NCI-H2081 (cell line): ENCODE measurements at regions not wholly inside any gene's neighbourhood (a gene's known extent, or its start where the extent isn't known, plus 50 kb on each side); places are given as distances from the start of the nearest gene placed in this dataset.

Experiments used
- DNase-seq, 2 experiments: peaks; one replicate each; lab custom pipeline; 2025; lab: John Stamatoyannopoulos, UW

GRCh38 chr14:62144863-62145262 lies 382.6 kb downstream of the SNAPC1 start:
- no peak for DNase-seq

DNA sequence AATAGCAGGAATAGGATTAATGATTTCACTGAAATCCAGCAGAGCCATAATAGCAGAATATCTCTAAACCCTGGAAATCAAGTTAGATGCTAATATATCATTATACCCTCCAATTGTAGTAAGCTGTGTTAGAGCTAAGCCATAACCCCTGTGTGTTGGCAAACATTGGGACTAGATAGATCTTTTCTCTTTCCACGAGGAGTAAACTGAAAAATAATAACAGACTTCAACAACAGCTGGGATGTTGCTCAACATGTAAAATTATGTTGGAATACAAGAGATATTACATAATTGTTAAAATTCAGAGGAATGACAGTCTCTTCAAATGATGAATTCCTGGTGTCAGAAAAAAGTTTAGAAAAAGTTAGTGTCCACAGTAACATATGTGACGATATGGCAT lies 383.8 kb downstream of the SNAPC1 start:
- no peak for DNase-seq

DNA sequence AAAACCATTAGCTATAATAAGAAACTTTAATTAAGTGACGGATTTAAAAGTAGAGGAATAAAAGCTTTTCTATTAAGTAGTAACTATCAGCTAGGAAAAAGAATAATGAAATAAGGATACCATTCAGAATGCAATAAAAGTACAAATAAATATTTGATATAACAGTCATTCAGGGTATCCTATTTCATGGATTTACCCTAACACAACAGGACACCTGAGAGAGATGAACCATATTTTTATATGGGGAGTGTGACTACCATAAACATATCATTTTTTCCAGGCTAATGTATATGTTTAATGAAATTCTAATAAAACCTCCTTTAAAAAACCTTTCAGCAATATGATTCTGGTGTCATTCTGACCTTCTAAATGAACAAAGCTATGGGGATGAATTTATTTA lies 393.8 kb downstream of the SNAPC1 start:
- no peak for DNase-seq

- no peak for DNase-seq
Measured at GRCh38 chr14:62158779-62159178, 396.6 kb downstream of the SNAPC1 start.

DNA sequence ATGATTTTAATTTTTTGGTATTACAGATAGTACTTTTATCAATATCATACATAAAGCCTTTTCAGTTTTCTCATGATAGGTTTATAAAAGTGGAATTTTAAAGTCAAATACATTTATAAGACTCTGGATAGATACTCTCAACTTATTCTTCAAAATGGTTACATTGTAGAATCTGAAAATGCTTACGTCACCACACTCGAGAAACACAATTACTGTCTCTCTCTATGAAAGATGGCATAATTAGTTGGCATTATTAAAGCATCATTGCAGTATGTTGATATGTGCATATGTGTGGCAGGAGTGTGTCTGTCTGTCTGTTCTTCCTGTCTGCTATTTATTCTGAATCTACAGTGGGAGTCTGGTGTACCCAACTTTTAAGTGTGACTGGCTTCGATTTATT lies 397.1 kb downstream of the SNAPC1 start:
- no peak for DNase-seq

DNA sequence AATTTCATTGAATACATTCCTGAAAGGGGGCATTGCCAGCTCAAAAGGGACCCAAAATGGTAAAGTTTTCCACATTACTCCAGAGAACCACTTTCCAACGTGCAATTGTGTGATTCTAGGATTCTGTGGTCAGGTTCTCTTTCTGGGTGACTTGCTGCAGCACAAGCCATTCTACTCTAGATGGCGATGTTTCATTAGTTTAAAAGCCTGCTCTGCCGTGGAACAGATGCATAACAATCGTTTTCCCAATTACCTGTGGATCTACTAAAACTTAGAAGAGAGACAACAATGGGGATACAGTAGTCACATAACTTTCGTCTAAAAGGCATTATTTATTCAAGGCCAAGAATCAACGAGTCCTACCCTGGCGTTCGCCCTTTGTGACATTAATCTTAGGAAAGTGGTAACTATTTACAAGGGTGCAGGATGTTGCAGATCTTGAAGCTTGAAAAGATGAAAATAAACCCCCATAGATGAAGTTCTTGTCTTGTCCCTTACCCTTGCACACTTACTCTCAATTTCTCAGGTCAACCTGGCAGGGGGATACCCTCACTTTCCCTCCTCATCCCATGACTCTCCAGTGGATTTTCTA lies 400.9 kb downstream of the SNAPC1 start:
- DNase-seq: peak; percentile 52 to 57

GRCh38 chr14:62168564-62169155 lies 406.4 kb downstream of the SNAPC1 start:
- no peak for DNase-seq

DNA sequence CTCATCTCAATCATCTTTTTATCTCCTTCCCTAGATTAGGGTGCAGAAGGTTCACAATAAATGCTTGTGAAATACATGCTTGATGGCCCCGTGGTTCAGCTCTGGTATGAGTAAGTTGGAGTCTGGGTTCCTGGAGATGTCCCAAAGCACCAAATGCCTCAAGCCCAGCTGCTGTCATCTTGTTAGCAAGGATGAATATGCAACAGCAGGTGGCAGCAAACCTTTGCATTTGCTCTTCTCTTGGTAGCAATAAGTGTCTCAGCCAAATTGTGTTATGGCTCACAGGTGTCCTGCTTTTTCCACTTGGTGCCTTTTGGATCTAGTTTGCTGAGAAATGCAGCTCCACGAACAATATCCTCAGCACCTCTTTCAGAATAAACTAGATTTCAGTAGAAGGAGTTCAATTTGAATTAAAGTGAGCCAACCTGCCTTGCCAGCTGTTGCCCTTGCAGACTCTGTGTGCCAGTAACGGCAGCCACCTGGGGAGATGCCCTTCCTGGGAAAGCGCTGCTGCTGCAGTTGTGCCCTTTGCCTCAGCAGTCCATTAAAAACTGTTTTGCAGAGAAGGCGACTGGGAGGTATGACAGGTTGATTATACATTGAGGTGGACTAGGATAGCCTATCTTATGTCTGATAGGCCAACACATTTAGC lies 417.3 kb downstream of the SNAPC1 start:
- DNase-seq: peak; percentile 77 to 84

GRCh38 chr14:62181591-62181990 lies 419.4 kb downstream of the SNAPC1 start:
- DNase-seq: no peak

DNA sequence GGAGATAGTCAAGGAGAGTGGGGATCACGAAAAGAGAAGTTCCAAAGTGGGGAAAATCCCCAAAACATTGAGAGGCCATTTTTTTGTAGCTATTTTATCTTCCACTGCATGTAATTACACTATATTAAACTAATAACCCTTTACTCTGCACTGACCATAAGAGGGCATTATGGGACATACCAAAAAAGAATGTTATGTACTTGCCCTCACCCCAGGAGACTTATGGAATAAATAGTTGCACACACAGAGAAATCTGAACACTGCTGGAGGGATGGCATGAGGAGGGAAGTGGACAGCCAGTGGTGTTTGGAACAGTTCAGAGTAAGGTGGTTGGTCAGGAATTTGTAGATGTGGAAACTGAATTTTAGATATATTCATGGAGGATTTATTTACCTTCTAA lies 422.9 kb downstream of the SNAPC1 start:
- no peak for DNase-seq

GRCh38 chr14:62187265-62187664 lies 425.0 kb downstream of the SNAPC1 start:
- DNase-seq: no peak

GRCh38 chr14:62189698-62190097 lies 427.5 kb downstream of the SNAPC1 start:
- DNase-seq: no peak

DNA sequence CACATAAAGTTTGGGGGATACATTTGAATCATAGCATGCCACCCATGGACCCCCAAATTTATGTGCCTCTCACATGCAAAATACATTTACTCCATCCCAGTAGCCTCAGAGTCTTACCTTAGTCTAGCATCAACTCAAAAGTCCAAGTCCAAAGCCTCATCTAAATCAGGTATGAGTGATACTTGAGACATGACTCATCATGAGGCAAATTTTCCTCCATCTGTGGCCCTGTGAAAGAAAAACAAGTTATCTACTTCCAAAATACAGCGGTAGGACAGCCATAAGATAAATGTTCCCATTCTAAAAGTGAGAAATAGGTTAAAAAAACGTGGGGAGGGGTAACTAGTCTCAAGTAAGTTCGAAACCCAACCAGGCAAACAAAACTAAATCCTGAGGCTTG lies 444.2 kb downstream of the SNAPC1 start:
- DNase-seq: no peak

- no peak for DNase-seq
Measured at GRCh38 chr14:62209287-62209899, 447.2 kb downstream of the SNAPC1 start.

DNA sequence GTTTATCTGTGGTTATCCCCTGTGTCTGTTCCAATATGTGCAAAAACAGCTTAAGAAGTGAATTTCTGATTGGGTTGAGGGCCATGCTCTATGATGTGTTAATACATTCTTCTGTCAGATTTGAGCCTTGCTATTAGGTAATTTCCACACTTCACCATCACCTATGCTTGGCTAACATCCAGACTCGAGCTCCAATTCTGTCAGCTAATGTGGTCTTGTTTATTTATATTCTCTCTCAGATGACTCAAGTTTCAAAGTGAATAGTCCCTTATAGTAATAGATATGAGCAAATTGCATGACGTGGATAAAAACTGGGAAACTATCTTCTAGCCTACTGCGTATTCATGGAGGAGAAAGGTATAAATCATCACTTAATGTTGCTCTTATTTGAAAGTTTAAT lies 451.3 kb downstream of the SNAPC1 start:
- DNase-seq: peak in 1 of 2 experiments; percentile 6

DNA sequence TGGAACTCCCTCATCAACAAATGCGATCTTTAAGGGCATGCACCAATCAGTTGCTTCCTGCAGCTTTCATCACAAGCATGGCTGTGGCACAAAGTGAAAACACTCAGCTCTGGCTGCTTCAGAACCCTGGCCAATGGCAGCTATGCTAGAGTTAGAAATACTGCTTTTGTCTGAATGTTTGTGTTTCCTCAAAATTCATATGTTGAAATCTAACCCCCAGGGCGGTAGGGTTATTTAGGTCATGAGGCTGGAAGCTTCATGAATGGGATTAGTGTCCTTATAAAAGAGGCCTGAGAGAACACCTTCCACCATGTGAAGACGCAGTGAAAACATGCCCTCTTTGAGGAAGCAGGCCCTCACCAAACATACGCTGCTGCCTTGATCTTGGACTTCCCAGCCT lies 453.9 kb downstream of the SNAPC1 start:
- no peak for DNase-seq

- DNase-seq: no peak
Measured at GRCh38 chr14:62234849-62235248, 472.6 kb downstream of the SNAPC1 start.

GRCh38 chr14:62244221-62244620 lies 482.0 kb downstream of the SNAPC1 start:
- DNase-seq: no peak

DNA sequence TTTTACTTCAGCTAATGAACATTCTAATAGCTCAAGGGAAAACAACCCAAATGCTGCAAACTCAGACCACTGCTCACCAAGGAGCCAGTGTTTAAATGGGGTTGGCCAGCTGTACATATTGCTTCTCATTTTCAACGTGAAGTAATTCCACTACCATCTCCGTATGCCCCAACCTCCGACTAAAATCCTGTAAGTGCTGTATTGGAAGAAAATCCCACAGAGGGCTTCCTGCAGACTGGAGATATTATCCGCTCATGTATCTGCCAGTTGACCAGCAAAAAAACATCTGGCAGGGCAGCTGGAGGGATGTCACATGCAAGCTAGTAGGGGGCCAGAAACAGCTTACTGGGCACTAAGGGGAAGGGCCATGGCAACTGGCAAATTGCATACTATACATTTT lies 485.0 kb downstream of the SNAPC1 start:
- no peak for DNase-seq

GRCh38 chr14:62251237-62251636 lies 489.0 kb downstream of the SNAPC1 start:
- DNase-seq: no peak

DNA sequence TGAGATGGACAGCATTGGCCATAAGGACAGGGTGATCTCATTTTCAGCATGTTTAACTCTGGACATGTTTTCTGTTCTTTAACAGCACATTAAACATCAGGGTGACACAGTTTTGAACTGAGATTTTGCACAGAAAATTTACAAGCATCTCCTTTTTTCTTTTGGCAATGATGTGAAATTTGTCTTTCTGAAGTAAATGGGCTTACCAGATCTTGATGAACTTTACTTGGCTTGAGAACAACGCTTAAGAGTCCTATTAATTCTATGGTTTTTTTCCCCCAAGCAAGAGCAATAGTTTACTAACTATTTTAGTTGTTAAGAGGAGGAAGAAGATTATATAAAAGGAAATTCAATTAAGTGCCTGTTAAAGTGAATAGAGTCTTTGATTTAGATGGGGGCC lies 491.0 kb downstream of the SNAPC1 start:
- no peak for DNase-seq

DNA sequence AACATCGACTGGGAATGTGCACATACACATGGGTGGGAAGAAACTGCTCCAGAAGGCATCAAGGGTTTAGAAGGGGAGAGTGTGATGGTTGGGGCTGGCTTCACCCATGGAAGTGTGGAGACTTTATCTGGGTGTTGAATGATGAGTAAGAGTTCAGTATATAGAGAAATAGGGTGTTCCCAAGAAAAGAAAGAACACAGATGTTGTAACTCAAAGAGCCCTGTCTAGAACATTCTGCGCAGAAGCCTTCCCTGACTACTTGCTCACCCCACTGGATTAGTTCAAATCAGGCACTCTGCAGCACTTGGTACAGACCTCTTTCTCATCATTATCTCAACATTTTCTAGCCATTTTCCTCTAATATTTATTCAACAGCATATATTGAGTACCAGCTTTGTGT lies 491.7 kb downstream of the SNAPC1 start:
- DNase-seq: no peak

DNA sequence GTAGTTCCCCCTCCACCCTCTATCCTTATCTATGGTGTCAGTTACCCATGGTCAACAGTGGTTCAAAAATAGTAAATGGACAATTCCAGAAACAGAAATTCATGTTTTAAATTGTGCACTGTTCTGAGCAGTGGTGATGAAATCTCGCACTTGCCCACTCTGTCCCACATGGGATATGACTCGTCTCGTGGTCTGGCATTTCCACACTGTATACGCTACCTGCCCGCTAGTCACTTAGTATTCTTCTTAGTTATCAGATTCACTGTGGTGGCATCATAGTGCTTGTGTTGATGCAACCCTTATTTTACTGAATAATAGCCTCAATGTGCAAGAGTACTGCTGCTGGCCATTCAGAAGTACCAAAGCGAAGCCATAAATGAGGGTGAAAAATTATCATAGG lies 507.0 kb downstream of the SNAPC1 start:
- DNase-seq: no peak
